Hepatocyte (in vitro differentiated cells): ENCODE measurements at regions not wholly inside any gene's neighbourhood (a gene's known extent, or its start where the extent isn't known, plus 50 kb on each side); places are given as distances from the start of the nearest gene placed in this dataset.

Experiments
- DNase-seq: peaks from one replicate; pipeline ENCODE4 v3.0.0-alpha.2; 2016; ENCODE audit warnings: low spot score
- H2AFZ ChIP-seq: fragments of 200-600 bp; sonication (generic); 2 replicates; pipeline ENCODE4 v1.6.0; 2016; ENCODE audit warnings: antibody characterized with exemption, mild to moderate bottlenecking
- H3K27ac ChIP-seq: fragments of 200-600 bp; sonication (generic); 2 replicates; pipeline ENCODE4 v1.5.1; 2016; ENCODE audit warnings: mild to moderate bottlenecking
- H3K27me3 ChIP-seq: fragments of 200-600 bp; sonication (generic); 2 replicates; pipeline ENCODE4 v1.6.1; 2016
- H3K36me3 ChIP-seq: fragments of 200-600 bp; sonication (generic); replicated peaks from 2 replicates; pipeline ENCODE4 v1.5.1; 2016; ENCODE audit warnings: low read depth; ENCODE audit not compliant: insufficient read depth
- H3K4me1 ChIP-seq: fragments of 200-600 bp; sonication (generic); 2 replicates; pipeline ENCODE4 v1.5.1; 2016; ENCODE audit warnings: mild to moderate bottlenecking, moderate library complexity; ENCODE audit not compliant: insufficient read depth
- H3K4me2 ChIP-seq: fragments of 200-600 bp; sonication (generic); 2 replicates; pipeline ENCODE4 v1.6.0; 2016
- H3K4me3 ChIP-seq: fragments of 200-600 bp; sonication (generic); 2 replicates; pipeline ENCODE4 v1.5.1; 2016; ENCODE audit warnings: mild to moderate bottlenecking
- H3K79me2 ChIP-seq: fragments of 200-600 bp; sonication (generic); 2 replicates; pipeline ENCODE4 v1.6.0; 2017; ENCODE audit warnings: mild to moderate bottlenecking
- H3K9me2 ChIP-seq: fragments of 200-600 bp; sonication (generic); replicated peaks from 2 replicates; pipeline ENCODE4 v1.6.0; 2017; ENCODE audit warnings: mild to moderate bottlenecking; ENCODE audit not compliant: insufficient read depth
- H3K9me3 ChIP-seq: fragments of 200-600 bp; sonication (generic); 2 replicates; pipeline ENCODE4 v1.5.1; 2016; ENCODE audit warnings: low read depth, mild to moderate bottlenecking
- H4K20me1 ChIP-seq: fragments of 200-600 bp; sonication (generic); 2 replicates; pipeline ENCODE4 v1.6.0; 2016; ENCODE audit warnings: mild to moderate bottlenecking; ENCODE audit not compliant: insufficient read depth, poor library complexity, severe bottlenecking
- EZH2 ChIP-seq: fragments of 200-600 bp; sonication (generic); IDR thresholded peaks from 2 replicates; pipeline ENCODE4 v1.6.1; 2016; ENCODE audit warnings: antibody characterized with exemption, mild to moderate bottlenecking, borderline replicate concordance
- EZH2phosphoT487 ChIP-seq: fragments of 200-600 bp; sonication (generic); IDR thresholded peaks from one replicate; pipeline ENCODE4 v1.6.1; 2018; ENCODE audit warnings: antibody characterized with exemption, mild to moderate bottlenecking, low read depth, moderate library complexity; ENCODE audit not compliant: unreplicated experiment, severe bottlenecking
- WGBS: methylation state at CpG from one replicate; pipeline ENCODE4 v1.1.6; 2016; ENCODE audit warnings: low lambda C conversion rate; ENCODE audit errors: missing lambda C conversion rate; 5-methylcytosine and 5-hydroxymethylcytosine counted together
- TF ChIP-seq, protein P1 (sequence below): fragments of 200-600 bp; sonication (generic); IDR thresholded peaks from 2 replicates; pipeline ENCODE4 v1.5.1; 2016; ENCODE audit warnings: antibody characterized with exemption, mild to moderate bottlenecking; ENCODE audit not compliant: poor library complexity

DNA sequence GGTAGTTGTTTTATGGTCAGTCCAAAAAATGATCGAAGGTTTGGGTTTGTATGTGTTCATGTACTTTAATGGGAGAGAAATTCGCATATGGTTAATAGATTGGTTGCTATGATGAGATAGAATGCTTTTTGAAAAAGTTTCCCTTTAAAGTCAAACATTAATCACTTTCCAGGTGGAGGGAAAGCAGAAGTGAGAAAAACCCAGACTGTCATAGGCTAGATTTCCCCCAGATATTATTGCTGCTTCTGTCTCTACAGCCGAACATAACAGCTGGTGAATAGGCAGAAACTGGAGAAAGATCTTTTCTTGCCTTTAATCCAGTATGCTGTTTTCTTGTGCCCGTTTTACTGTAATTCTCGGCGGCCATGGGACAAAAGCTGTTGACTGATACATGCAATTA is 287.6 kb downstream of the SOX2 start:
- DNase-seq, result no peak
- no peaks in the 10 kb centered on the region for H3K79me2 ChIP-seq
- H3K36me3 ChIP-seq, result no peaks in the 10 kb centered on the region
- H3K9me3 ChIP-seq, result no peaks in the 10 kb centered on the region
- no peaks in the 10 kb centered on the region for H3K4me1 ChIP-seq
- 79% methylated on average over 6 of the region's 6 CpGs for WGBS
- no peak overlapping the region for H3K4me2 ChIP-seq
- H3K27me3 ChIP-seq, result no peaks in the 10 kb centered on the region
- H4K20me1 ChIP-seq, result no peaks in the 10 kb centered on the region
- no peak overlapping the region for H3K27ac ChIP-seq
- no peaks in the 10 kb centered on the region for H3K9me2 ChIP-seq
- no peak overlapping the region for H2AFZ ChIP-seq
- TF ChIP-seq EZH2phosphoT487 (no peak), EZH2 (no peak)
- TF ChIP-seq, protein P1, sequence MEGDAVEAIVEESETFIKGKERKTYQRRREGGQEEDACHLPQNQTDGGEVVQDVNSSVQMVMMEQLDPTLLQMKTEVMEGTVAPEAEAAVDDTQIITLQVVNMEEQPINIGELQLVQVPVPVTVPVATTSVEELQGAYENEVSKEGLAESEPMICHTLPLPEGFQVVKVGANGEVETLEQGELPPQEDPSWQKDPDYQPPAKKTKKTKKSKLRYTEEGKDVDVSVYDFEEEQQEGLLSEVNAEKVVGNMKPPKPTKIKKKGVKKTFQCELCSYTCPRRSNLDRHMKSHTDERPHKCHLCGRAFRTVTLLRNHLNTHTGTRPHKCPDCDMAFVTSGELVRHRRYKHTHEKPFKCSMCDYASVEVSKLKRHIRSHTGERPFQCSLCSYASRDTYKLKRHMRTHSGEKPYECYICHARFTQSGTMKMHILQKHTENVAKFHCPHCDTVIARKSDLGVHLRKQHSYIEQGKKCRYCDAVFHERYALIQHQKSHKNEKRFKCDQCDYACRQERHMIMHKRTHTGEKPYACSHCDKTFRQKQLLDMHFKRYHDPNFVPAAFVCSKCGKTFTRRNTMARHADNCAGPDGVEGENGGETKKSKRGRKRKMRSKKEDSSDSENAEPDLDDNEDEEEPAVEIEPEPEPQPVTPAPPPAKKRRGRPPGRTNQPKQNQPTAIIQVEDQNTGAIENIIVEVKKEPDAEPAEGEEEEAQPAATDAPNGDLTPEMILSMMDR, result no peak
- no peak overlapping the region for H3K4me3 ChIP-seq

DNA sequence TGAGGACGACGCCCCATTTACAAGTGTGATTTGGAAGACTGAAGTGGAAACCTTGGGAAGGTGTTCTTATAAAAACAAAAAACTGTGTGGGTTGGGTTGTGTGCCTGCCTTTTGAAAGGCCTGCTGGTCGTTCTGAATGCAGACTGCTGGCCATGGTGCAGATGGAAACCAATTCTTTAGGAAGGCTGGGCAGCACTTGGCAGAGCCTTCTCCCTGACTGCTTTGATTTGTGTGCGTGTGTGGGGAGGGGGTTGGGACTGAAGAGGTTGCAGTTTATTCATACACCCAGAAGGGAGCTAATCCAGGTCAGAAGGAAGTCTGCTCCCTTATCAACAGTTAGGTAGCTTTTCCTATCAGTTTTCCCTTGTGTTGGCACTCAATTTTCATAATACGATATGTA is 288.7 kb downstream of the SOX2 start:
- 58% methylated on average over 5 of the region's 5 CpGs for WGBS
- no peak overlapping the region for H3K4me3 ChIP-seq
- no peaks in the 10 kb centered on the region for H3K36me3 ChIP-seq
- H3K4me1 ChIP-seq, result no peaks in the 10 kb centered on the region
- no peaks in the 10 kb centered on the region for H3K79me2 ChIP-seq
- no peak overlapping the region for H3K27ac ChIP-seq
- no peaks in the 10 kb centered on the region for H4K20me1 ChIP-seq
- no peak overlapping the region for H2AFZ ChIP-seq
- no peaks in the 10 kb centered on the region for H3K27me3 ChIP-seq
- no peak for TF ChIP-seq EZH2
- no peaks in the 10 kb centered on the region for H3K9me3 ChIP-seq
- no peak for DNase-seq
- H3K9me2 ChIP-seq, result no peaks in the 10 kb centered on the region
- H3K4me2 ChIP-seq, result no peak overlapping the region

DNA sequence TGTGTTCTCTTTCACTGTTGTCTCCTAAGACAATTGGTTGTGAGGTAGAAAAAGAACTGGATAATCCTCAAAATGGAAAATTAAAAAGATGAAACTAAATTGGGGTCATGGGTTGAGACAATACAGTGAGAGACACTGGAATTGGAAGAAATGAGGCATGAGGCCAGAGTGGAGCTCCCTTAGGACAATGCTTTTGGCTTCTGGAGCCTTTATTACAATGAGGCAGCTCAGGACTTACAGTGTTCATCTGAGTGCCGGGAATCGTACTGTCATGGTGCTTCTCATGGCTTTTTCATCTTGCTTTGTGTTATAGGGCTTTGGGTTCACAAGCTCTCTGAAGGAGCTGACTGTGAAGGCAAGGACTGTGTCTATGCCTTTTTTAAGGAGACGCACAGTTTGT is 293.5 kb downstream of the SOX2 start:
- H3K4me2 ChIP-seq, result no peak overlapping the region
- H3K9me2 ChIP-seq, result no peaks in the 10 kb centered on the region
- no peaks in the 10 kb centered on the region for H3K36me3 ChIP-seq
- no peaks in the 10 kb centered on the region for H3K79me2 ChIP-seq
- H2AFZ ChIP-seq, result no peak overlapping the region
- no peak for DNase-seq
- H3K27me3 ChIP-seq, result no peaks in the 10 kb centered on the region
- H3K9me3 ChIP-seq, result no peaks in the 10 kb centered on the region
- no peak overlapping the region for H3K27ac ChIP-seq
- no peaks in the 10 kb centered on the region for H3K4me1 ChIP-seq
- H3K4me3 ChIP-seq, result no peak overlapping the region
- no peaks in the 10 kb centered on the region for H4K20me1 ChIP-seq
- WGBS, result 95% methylated on average over 3 of the region's 3 CpGs
- TF ChIP-seq, protein P1, result no peak
- TF ChIP-seq EZH2 (no peak), EZH2phosphoT487 (no peak)

DNA sequence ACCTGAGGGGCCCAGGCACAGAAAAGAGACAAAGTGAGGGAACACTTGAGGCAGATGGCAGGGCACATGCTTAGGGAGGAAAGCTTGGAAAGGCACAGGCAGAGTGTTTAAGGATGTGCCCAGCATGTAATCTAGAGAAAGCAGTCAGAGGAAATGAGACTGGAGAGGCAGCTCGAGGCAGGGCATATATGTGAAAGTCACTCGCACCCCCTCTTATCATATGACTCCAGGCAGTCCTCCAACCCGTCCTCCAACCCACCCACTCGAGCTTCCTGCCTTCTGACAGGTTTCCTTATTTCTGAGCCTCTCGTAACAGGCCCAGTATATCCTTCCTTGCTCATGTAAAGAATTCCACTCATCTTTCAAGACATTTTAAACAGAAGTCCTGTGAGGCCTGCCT is 294.0 kb downstream of the SOX2 start:
- H3K4me2 ChIP-seq, result no peak overlapping the region
- no peaks in the 10 kb centered on the region for H3K27me3 ChIP-seq
- H2AFZ ChIP-seq, result no peak overlapping the region
- 63% methylated on average over 5 of the region's 5 CpGs for whole genome bisulfite sequencing
- H3K27ac ChIP-seq, result no peak overlapping the region
- H3K79me2 ChIP-seq, result no peaks in the 10 kb centered on the region
- H3K4me1 ChIP-seq, result no peaks in the 10 kb centered on the region
- H3K36me3 ChIP-seq, result no peaks in the 10 kb centered on the region
- no peaks in the 10 kb centered on the region for H4K20me1 ChIP-seq
- DNase-seq, result no peak
- TF ChIP-seq, protein P1, result no peak
- no peak for TF ChIP-seq EZH2
- TF ChIP-seq EZH2phosphoT487, result no peak
- no peaks in the 10 kb centered on the region for H3K9me3 ChIP-seq
- H3K9me2 ChIP-seq, result no peaks in the 10 kb centered on the region
- no peak overlapping the region for H3K4me3 ChIP-seq
